ENCODE measurements at regions not wholly inside any gene's neighbourhood (a gene's known extent, or its start where the extent isn't known, plus 50 kb on each side); places are given as distances from the start of the nearest gene placed in this dataset.

- Histone ChIP-seq H3K27ac (ENCODE audit: low read depth, low read length) (no peak overlapping the region), H3K36me3 (ENCODE audit: control insufficient read depth, insufficient read depth, low read length) (no peaks in the 10 kb centered on the region), H3K9ac (ENCODE audit: extremely low read depth, low read length, poor library complexity, severe bottlenecking) (no peak overlapping the region), H3K4me1 (ENCODE audit: control insufficient read depth, insufficient read depth, low read length) (no peaks in the 10 kb centered on the region), H3K4me3 (ENCODE audit: low read length) (no peak overlapping the region), H3K27me3 (ENCODE audit: control insufficient read depth, insufficient read depth, low read length, poor library complexity, severe bottlenecking) (peaks cover 4% of the 10 kb centered on the region), H3K9me3 (ENCODE audit: control insufficient read depth, low read length) (no peaks in the 10 kb centered on the region)
- no peaks in the 10 kb centered on the region for H3K4me1 Mint-ChIP-seq
- no peak for TF ChIP-seq CTCF (conservative IDR thresholded peaks at IDR 0.05)
- DNase-seq = peak; percentile 23
- peaks cover 5% of the 10 kb centered on the region for H3K27me3 Mint-ChIP-seq (ENCODE audit: insufficient read depth)
- H3K27ac Mint-ChIP-seq = no peak overlapping the region
- H3K4me3 Mint-ChIP-seq = no peak overlapping the region
- 89 to 100% methylated on average over 6 to 8 of the region's 8 CpGs for WGBS, 2 experiments (ENCODE audit: insufficient coverage in 1 of 2, insufficient read length in 1 of 2)
- no peaks in the 10 kb centered on the region for H3K36me3 Mint-ChIP-seq (ENCODE audit: low read depth)
- H3K9me3 Mint-ChIP-seq = no peaks in the 10 kb centered on the region
Measured at GRCh38 chr2:2619995-2620394, 288.9 kb upstream of the MYT1L start.

- Mint-ChIP-seq H3K27ac (no peak overlapping the region), H3K9me3 (peaks cover 7% of the 10 kb centered on the region), H3K4me3 (peak overlapping the region; percentile 62), H3K27me3 (ENCODE audit: insufficient read depth) (peaks cover 6% of the 10 kb centered on the region), H3K36me3 (ENCODE audit: low read depth) (no peaks in the 10 kb centered on the region), H3K4me1 (peaks cover 1% of the 10 kb centered on the region)
- no peaks in the 10 kb centered on the region for H3K4me1 ChIP-seq (ENCODE audit: control insufficient read depth, insufficient read depth, low read length)
- no peak overlapping the region for H3K9ac ChIP-seq (ENCODE audit: extremely low read depth, low read length, poor library complexity, severe bottlenecking)
- H3K9me3 ChIP-seq (ENCODE audit: control insufficient read depth, low read length) = no peaks in the 10 kb centered on the region
- no peak for TF ChIP-seq CTCF (conservative IDR thresholded peaks at IDR 0.05)
- H3K36me3 ChIP-seq (ENCODE audit: control insufficient read depth, insufficient read depth, low read length) = no peaks in the 10 kb centered on the region
- peaks cover 4% of the 10 kb centered on the region for H3K27me3 ChIP-seq (ENCODE audit: control insufficient read depth, insufficient read depth, low read length, poor library complexity, severe bottlenecking)
- no peak overlapping the region for H3K27ac ChIP-seq (ENCODE audit: low read depth, low read length)
- no peak overlapping the region for H3K4me3 ChIP-seq (ENCODE audit: low read length)
- DNase-seq = peak; percentile 48
- WGBS, 2 experiments (ENCODE audit: insufficient coverage in 1 of 2, insufficient read length in 1 of 2) = 86 to 93% methylated on average over 9 of the region's 9 CpGs
Measured at GRCh38 chr2:2614452-2614851, 283.4 kb upstream of the MYT1L start.

- peak; percentile 98 for DNase-seq
- Histone ChIP-seq H3K27me3 (ENCODE audit: control insufficient read depth, insufficient read depth, low read length, poor library complexity, severe bottlenecking) (peaks cover 4% of the 10 kb centered on the region), H3K9me3 (ENCODE audit: control insufficient read depth, low read length) (no peaks in the 10 kb centered on the region), H3K36me3 (ENCODE audit: control insufficient read depth, insufficient read depth, low read length) (no peaks in the 10 kb centered on the region), H3K9ac (ENCODE audit: extremely low read depth, low read length, poor library complexity, severe bottlenecking) (no peak overlapping the region), H3K4me1 (ENCODE audit: control insufficient read depth, insufficient read depth, low read length) (no peaks in the 10 kb centered on the region), H3K4me3 (ENCODE audit: low read length) (peak overlapping the region; percentile 85), H3K27ac (ENCODE audit: low read depth, low read length) (peak overlapping the region; percentile 16)
- Mint-ChIP-seq H3K36me3 (ENCODE audit: low read depth) (no peaks in the 10 kb centered on the region), H3K4me3 (peak overlapping the region; percentile 62), H3K27ac (peak overlapping the region; percentile 96), H3K4me1 (peaks cover 1% of the 10 kb centered on the region), H3K9me3 (peaks cover 7% of the 10 kb centered on the region), H3K27me3 (ENCODE audit: insufficient read depth) (peaks cover 6% of the 10 kb centered on the region)
- TF ChIP-seq CTCF (conservative IDR thresholded peaks at IDR 0.05) = no peak
- 21 to 42% methylated on average over 18 to 34 of the region's 34 CpGs for WGBS, 2 experiments (ENCODE audit: insufficient coverage in 1 of 2, insufficient read length in 1 of 2)
Measured at GRCh38 chr2:2613279-2614199, 282.5 kb upstream of the MYT1L start.
